Rectal smooth muscle tissue (tissue), 1 donor: ENCODE measurements at regions not wholly inside any gene's neighbourhood (a gene's known extent, or its start where the extent isn't known, plus 50 kb on each side); places are given as distances from the start of the nearest gene placed in this dataset.
A peak's percentile ranks its signal among the peaks of the same experiment; 100 is the strongest.

Source experiments
- H3K27ac ChIP-seq: one replicate; pipeline ENCODE4 v1.7.0; 2013; ENCODE audit warnings: low read depth, low read length, inconsistent platforms
- H3K27me3 ChIP-seq: one replicate; pipeline ENCODE4 v1.7.0; 2013; ENCODE audit warnings: low read length; ENCODE audit not compliant: control insufficient read depth, insufficient read depth
- H3K36me3 ChIP-seq: one replicate; pipeline ENCODE4 v1.7.0; 2013; ENCODE audit warnings: low read length; ENCODE audit not compliant: control insufficient read depth, insufficient read depth
- H3K4me1 ChIP-seq: one replicate; pipeline ENCODE4 v1.7.0; 2013; ENCODE audit warnings: low read length; ENCODE audit not compliant: control insufficient read depth, insufficient read depth
- H3K4me3 ChIP-seq: one replicate; pipeline ENCODE4 v1.7.0; 2013; ENCODE audit warnings: low read length
- H3K9ac ChIP-seq: one replicate; pipeline ENCODE4 v1.7.0; 2013; ENCODE audit warnings: low read length

GRCh38 chr7:116329686-116330503 lies 119.6 kb downstream of the TES start:
- H3K4me1 ChIP-seq, result peaks cover 13% of the 10 kb centered on the region
- H3K9ac ChIP-seq, result no peak overlapping the region
- H3K27ac ChIP-seq, result peak overlapping the region; percentile 41
- no peaks in the 10 kb centered on the region for H3K36me3 ChIP-seq
- no peak overlapping the region for H3K4me3 ChIP-seq
- H3K27me3 ChIP-seq, result no peaks in the 10 kb centered on the region

GRCh38 chr7:116331020-116331419 lies 120.7 kb downstream of the TES start:
- no peaks in the 10 kb centered on the region for H3K36me3 ChIP-seq
- peaks cover 8% of the 10 kb centered on the region for H3K4me1 ChIP-seq
- H3K9ac ChIP-seq, result no peak overlapping the region
- H3K4me3 ChIP-seq, result no peak overlapping the region
- H3K27ac ChIP-seq, result no peak overlapping the region
- no peaks in the 10 kb centered on the region for H3K27me3 ChIP-seq

DNA sequence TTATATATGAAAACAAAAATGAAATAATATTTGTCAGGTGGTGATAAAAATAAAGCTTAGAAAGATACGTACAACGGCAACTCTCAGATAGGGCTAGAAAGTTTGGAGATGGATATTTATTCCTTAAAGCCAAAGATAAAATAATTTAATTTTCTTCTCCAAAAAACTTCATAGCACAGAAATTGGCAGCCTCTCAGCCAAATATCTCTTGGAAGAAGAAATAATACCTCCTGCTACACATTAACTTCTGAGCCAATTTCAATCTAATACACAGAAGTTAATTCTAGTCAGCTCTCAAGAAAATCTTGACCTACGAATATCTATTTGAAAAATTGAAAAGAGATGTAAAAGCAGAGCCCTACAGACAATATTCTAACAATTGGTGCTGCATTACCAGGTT lies 122.4 kb downstream of the TES start:
- H3K4me1 ChIP-seq, result peaks cover 8% of the 10 kb centered on the region
- H3K27me3 ChIP-seq, result no peaks in the 10 kb centered on the region
- H3K9ac ChIP-seq, result no peak overlapping the region
- no peak overlapping the region for H3K4me3 ChIP-seq
- no peaks in the 10 kb centered on the region for H3K36me3 ChIP-seq
- no peak overlapping the region for H3K27ac ChIP-seq

DNA sequence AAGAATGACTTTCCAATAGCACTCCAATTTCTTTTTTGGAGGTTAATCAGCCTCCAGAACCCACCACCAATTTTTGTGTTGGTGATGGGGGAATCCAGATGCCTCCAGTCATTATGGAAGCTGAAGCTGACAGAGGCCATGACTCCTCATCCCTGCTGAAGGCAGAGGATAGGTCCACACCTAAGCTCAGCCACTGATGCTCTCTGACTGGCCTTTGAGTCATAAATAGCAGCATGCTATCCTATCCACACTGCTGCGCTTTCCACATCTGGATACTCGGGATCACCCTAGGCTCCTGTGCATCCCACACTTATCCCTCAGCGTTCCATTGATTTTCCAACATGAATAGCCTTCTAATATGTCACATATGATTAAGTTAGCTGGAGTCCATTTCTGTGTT lies 124.2 kb downstream of the TES start:
- Histone ChIP-seq H3K4me3 (no peak overlapping the region), H3K27me3 (no peaks in the 10 kb centered on the region), H3K4me1 (peaks cover 13% of the 10 kb centered on the region), H3K36me3 (no peaks in the 10 kb centered on the region), H3K27ac (no peak overlapping the region), H3K9ac (no peak overlapping the region)

- H3K27ac ChIP-seq, result no peak overlapping the region
- H3K27me3 ChIP-seq, result no peaks in the 10 kb centered on the region
- H3K4me1 ChIP-seq, result peaks cover 11% of the 10 kb centered on the region
- no peak overlapping the region for H3K9ac ChIP-seq
- no peaks in the 10 kb centered on the region for H3K36me3 ChIP-seq
- no peak overlapping the region for H3K4me3 ChIP-seq
Observed at GRCh38 chr7:116337018-116337417, 126.7 kb downstream of the TES start.

- Histone ChIP-seq H3K36me3 (no peaks in the 10 kb centered on the region), H3K27ac (no peak overlapping the region), H3K4me1 (peaks cover 11% of the 10 kb centered on the region), H3K27me3 (no peaks in the 10 kb centered on the region), H3K4me3 (no peak overlapping the region), H3K9ac (no peak overlapping the region)
Observed at GRCh38 chr7:116337800-116338199, 127.5 kb downstream of the TES start.

DNA sequence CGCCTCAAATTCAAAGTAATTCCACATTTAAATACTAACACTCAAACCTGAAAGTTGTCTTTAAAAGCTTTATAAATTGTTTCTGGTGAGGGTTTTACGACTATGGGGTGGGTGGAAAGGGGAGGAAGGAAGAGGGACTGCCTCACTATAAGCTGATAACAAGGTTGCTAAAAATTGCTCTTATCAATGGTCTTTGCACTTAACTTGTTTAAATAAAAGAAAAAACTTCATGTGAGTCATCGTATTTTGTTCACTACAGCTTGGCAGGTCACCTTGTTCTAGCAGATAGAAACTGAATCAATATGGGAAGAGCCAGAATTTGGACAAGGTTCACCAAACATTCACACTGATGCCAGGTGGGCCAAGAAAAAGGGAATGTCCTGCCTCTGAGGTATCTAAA lies 129.2 kb downstream of the TES start:
- no peaks in the 10 kb centered on the region for H3K27me3 ChIP-seq
- no peaks in the 10 kb centered on the region for H3K36me3 ChIP-seq
- peak overlapping the region; percentile 22 for H3K27ac ChIP-seq
- H3K9ac ChIP-seq, result no peak overlapping the region
- no peak overlapping the region for H3K4me3 ChIP-seq
- H3K4me1 ChIP-seq, result peaks cover 11% of the 10 kb centered on the region

DNA sequence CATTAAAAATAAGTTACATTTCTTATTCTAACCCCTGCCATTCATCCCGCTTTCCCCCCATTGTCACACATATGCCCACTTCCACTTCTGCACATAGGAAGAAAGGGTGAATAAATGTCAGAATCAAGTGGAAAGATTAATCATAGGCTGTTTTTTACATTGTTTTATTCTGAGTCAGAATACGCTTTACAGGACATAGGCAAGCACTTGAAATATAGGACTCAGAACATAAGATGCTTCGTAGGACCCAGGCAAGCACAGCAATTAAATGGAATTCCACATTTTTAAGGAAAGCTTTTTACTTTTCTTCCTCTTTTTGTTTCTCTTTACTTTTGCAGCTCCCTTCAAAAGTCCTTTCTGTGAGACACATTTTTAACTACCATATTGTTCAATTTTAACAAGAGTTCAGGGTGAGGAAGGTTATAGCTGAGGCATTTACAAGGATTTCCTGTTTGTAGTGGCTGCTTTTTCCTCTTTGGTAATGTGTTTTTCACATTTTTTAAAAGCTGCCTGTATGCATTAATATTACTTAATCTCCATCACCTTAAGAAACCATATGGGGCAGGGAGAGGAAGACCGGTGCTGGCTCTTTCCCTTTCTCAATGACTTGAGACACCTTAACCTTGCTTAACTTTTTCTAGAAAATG lies 130.0 kb downstream of the TES start:
- peaks cover 11% of the 10 kb centered on the region for H3K4me1 ChIP-seq
- H3K9ac ChIP-seq, result no peak overlapping the region
- H3K36me3 ChIP-seq, result no peaks in the 10 kb centered on the region
- H3K27ac ChIP-seq, result no peak overlapping the region
- no peaks in the 10 kb centered on the region for H3K27me3 ChIP-seq
- no peak overlapping the region for H3K4me3 ChIP-seq

DNA sequence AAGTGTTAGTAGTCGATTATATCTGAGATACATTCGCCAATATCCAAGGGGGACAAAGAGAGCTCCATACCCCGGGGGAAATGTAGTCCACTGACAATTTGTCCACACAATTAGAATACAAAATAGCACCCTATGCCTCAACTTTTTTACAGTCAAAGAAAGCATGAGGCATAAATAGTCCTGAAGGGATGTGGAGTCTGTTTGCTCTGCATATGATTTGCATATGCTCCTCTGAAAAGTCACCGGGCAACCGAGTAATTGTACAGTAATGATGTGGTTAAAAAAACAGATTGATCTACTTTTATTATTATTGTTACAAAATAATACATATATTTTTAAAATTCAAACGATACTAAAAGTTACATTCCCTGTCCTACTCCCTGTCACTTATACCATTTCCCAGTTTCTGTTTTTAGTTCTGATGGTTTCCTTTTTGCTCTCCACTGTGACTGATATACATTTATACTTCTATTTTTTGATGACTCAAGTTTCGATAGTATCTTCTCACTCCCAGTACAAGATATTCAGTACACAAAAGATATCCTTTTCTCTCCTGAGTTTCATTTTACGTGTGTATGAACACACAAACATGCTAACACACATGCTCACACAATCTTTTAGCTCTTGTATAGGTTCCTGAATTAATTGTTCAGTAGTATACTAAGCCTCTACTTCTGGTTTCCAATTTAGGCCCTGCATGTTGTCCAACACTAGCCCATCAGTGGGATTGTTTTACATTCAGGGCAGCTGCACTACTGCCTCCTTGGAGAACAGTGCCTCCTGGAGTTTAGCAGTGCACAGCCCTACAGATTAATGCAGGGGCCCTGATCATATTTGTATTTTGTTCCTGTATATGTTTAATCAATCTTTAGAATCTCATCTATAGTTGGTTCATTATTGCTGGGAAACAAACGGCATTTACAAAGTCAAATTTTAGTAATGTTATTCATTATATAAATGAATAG lies 130.9 kb downstream of the TES start:
- Histone ChIP-seq H3K27ac (no peak overlapping the region), H3K27me3 (no peaks in the 10 kb centered on the region), H3K36me3 (no peaks in the 10 kb centered on the region), H3K9ac (no peak overlapping the region), H3K4me3 (no peak overlapping the region), H3K4me1 (peaks cover 11% of the 10 kb centered on the region)

DNA sequence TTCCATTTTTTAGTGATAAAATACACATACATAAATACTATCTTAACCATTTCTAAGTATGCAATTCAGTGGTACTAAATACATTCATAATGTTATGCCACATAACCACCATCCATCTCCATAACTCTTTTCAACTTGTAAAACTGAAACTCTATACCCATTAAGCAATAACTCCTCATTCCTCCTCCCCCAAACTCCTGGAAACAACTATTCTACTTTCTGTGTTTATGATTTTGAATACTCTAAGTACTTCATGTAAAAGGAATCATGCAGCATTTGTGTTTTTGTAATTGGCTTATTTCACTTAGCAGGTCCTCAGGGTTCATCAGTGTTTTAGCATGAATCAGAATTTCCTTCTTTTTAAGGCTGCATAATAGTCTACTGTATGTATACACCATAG lies 131.8 kb downstream of the TES start:
- no peak overlapping the region for H3K27ac ChIP-seq
- H3K27me3 ChIP-seq, result no peaks in the 10 kb centered on the region
- no peaks in the 10 kb centered on the region for H3K36me3 ChIP-seq
- H3K4me1 ChIP-seq, result peaks cover 11% of the 10 kb centered on the region
- H3K9ac ChIP-seq, result no peak overlapping the region
- H3K4me3 ChIP-seq, result no peak overlapping the region

- Histone ChIP-seq H3K4me3 (no peak overlapping the region), H3K4me1 (no peaks in the 10 kb centered on the region), H3K27me3 (no peaks in the 10 kb centered on the region), H3K9ac (no peak overlapping the region), H3K27ac (no peak overlapping the region), H3K36me3 (no peaks in the 10 kb centered on the region)
Observed at GRCh38 chr7:116347151-116347832, 137.0 kb downstream of the TES start.

DNA sequence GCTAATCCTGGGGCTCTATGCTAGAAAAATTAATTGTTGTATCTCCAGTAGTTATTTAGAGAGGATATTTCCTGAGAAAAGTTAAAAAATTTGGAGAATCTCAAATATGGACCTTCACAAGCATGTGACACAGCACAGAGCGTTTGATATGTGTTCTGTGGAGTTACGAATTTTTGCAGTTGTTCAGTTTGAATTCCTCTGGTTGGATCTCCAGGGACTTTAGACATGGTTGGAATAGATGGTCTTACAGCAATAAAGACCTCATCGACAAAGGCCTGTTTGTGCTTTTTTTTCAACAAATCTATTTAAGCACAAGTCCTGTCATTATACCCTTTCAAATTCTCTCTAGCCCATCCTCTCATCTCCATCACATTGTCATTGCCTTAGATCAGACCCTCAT lies 138.0 kb downstream of the TES start:
- Histone ChIP-seq H3K36me3 (no peaks in the 10 kb centered on the region), H3K27ac (no peak overlapping the region), H3K9ac (no peak overlapping the region), H3K4me3 (no peak overlapping the region), H3K4me1 (no peaks in the 10 kb centered on the region), H3K27me3 (no peaks in the 10 kb centered on the region)
